Tibial nerve (tissue), 4 donors: ENCODE measurements at regions not wholly inside any gene's neighbourhood (a gene's known extent, or its start where the extent isn't known, plus 50 kb on each side); places are given as distances from the start of the nearest gene placed in this dataset.
"Not testable (repeated sequence)": the region's sequence is repeated elsewhere in the genome, so short reads cannot be mapped to it uniquely, and the experiment has no call there.

ENCODE experiments used
- EP300 ChIP-seq, 2 donors: sonication (generic); formaldehyde crosslinking; IDR thresholded peaks; one replicate each; pipeline ENCODE4 v1.6.1; 2017; ENCODE audit warnings: antibody characterized with exemption in 2 of 2, mild to moderate bottlenecking in 1 of 2
- POLR2A ChIP-seq, 2 donors: fragments of 450-650 bp; IDR thresholded peaks; one replicate each; pipeline ENCODE4 v1.6.1; 2017; ENCODE audit warnings: antibody characterized with exemption in 2 of 2, mild to moderate bottlenecking in 2 of 2, moderate library complexity in 2 of 2
- TF ChIP-seq, protein P1 (sequence below), 5 experiments: fragments of 200-600 bp in 3 of 5; fragments of 450-650 bp in 2 of 5; sonication (generic) in 3 of 5; IDR thresholded peaks; one replicate each; pipeline ENCODE4 v1.5.1; 2016 to 2019; ENCODE audit warnings: antibody characterized with exemption in 5 of 5, mild to moderate bottlenecking in 3 of 5, moderate library complexity in 2 of 5

DNA sequence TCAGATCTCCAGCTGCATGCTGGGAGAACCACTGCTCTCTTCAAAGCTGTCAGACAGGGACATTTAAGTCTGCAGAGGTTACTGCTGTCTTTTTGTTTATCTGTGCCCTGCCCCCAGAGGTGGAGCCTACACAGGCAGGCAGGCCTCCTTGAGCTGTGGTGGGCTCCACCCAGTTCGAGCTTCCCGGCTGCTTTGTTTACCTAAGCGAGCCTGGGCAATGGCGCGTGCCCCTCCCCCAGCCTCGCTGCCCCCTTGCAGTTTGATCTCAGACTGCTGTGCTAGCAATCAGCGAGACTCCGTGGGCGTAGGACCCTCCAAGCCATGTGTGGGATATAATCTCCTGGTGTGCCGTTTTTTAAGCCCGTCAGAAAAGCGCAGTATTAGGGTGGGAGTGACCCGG lies 117.7 kb downstream of the TMEM182 start:
- TF ChIP-seq EP300, POLR2A (IDR thresholded peaks at IDR 0.05): not testable (repeated sequence)
- TF ChIP-seq, protein P1, sequence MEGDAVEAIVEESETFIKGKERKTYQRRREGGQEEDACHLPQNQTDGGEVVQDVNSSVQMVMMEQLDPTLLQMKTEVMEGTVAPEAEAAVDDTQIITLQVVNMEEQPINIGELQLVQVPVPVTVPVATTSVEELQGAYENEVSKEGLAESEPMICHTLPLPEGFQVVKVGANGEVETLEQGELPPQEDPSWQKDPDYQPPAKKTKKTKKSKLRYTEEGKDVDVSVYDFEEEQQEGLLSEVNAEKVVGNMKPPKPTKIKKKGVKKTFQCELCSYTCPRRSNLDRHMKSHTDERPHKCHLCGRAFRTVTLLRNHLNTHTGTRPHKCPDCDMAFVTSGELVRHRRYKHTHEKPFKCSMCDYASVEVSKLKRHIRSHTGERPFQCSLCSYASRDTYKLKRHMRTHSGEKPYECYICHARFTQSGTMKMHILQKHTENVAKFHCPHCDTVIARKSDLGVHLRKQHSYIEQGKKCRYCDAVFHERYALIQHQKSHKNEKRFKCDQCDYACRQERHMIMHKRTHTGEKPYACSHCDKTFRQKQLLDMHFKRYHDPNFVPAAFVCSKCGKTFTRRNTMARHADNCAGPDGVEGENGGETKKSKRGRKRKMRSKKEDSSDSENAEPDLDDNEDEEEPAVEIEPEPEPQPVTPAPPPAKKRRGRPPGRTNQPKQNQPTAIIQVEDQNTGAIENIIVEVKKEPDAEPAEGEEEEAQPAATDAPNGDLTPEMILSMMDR (IDR thresholded peaks at IDR 0.05) = not testable (repeated sequence)
